ENCODE measurements at regions not wholly inside any gene's neighbourhood (a gene's known extent, or its start where the extent isn't known, plus 50 kb on each side); places are given as distances from the start of the nearest gene placed in this dataset.

DNA sequence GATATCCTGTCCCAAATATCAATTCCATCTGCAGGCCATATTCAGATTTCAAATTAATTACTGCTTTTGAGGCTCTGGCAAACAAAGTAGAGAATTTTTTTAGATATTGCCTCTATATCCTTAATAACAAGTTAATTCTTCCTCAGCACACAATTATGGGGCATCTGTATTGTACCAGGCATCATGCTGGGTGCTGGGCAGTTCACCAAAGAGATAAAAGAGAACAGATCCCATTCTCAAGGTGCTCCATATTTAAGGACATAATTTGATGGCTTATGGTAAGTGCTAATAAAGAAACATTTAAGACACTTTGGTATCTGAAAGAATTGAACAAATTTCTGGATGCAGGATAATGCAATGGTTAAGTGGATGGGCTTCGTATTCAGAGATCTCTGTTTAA is 65.8 kb downstream of the SPCS3 start:
- TF ChIP-seq PHF21A (CRISPR knock-in tag; IDR thresholded peaks at IDR 0.05) (no peak), GATAD1 (CRISPR knock-in tag; IDR thresholded peaks at IDR 0.05) (no peak), ZNF138 (CRISPR knock-in tag; IDR thresholded peaks at IDR 0.05; ENCODE audit: low read depth) (no peak), ZNF33A (CRISPR knock-in tag; IDR thresholded peaks at IDR 0.05; ENCODE audit: borderline replicate concordance) (no peak)
- TF ChIP-seq, protein P1, sequence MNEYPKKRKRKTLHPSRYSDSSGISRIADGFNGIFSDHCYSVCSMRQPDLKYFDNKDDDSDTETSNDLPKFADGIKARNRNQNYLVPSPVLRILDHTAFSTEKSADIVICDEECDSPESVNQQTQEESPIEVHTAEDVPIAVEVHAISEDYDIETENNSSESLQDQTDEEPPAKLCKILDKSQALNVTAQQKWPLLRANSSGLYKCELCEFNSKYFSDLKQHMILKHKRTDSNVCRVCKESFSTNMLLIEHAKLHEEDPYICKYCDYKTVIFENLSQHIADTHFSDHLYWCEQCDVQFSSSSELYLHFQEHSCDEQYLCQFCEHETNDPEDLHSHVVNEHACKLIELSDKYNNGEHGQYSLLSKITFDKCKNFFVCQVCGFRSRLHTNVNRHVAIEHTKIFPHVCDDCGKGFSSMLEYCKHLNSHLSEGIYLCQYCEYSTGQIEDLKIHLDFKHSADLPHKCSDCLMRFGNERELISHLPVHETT (CRISPR knock-in tag; conservative IDR thresholded peaks at IDR 0.05): no peak
